HG02884 (cell line): ENCODE measurements at regions not wholly inside any gene's neighbourhood (a gene's known extent, or its start where the extent isn't known, plus 50 kb on each side); places are given as distances from the start of the nearest gene placed in this dataset.
A peak's percentile ranks its signal among the peaks of the same experiment; 100 is the strongest.

Experiments
- ATAC-seq: cut with Tn5 transposase; IDR thresholded peaks from one replicate; pipeline ENCODE4 v1.9.1; 2021; ENCODE audit warnings: mild to moderate bottlenecking, moderate library complexity; ENCODE audit not compliant: unreplicated experiment

DNA sequence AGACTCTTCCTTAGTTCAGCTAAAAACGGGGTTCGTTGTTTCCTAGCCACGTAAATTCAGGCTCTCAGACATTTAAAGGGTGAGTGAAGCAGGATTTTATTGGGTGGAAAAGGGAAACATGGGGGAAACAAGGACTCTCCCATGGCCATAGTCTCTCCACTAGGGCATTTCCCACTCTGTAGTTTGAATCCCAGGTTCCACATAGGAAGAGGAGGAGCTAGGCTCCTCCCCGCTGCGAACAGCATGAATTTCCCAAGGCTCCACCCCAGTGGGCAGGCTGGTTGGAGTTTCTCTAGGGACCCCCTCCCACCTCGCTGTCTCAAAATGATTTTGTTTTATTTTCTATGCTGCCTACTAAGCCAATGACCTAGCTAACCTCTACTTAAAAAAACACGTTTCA, 2170.8 kb upstream of the PCDH20 start:
- no peak for ATAC-seq

DNA sequence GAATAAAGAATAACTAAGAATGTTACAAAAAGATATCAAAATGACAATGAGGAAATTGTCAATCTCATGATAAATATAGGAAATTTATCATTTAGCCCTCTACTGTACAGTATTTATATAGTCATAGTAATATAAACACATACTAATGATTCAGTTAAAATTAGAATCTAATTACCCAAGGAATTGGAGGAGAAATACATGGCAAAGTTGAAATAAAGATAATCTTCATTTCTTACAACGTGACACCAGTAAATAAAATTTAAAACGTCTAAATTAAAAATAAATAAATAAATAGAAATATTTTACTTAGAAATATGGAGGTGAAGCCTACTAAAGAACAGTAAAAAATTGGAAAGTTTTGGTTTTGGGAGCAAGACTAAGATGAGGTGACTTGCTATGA, 2163.1 kb upstream of the PCDH20 start:
- ATAC-seq, result no peak

DNA sequence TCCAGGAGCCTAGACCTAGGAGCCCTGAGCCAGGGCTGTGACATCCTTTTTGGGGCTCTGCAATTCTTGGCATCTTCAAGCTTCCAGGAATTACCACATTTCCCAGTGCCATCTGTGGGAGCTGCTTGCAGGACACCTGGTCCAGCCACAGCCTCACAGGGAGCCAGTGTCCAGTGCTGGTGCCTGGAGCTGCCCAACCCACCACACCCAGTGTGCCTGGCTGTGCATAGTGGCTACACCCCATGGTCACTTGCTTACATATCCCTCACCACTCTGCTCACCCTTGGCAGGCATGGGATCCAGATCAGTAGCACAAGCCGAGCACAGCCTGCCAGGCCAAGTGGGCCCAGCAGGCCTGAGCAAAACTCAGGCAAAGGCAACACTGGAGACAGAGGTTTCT, 2151.4 kb upstream of the PCDH20 start:
- ATAC-seq, result no peak

DNA sequence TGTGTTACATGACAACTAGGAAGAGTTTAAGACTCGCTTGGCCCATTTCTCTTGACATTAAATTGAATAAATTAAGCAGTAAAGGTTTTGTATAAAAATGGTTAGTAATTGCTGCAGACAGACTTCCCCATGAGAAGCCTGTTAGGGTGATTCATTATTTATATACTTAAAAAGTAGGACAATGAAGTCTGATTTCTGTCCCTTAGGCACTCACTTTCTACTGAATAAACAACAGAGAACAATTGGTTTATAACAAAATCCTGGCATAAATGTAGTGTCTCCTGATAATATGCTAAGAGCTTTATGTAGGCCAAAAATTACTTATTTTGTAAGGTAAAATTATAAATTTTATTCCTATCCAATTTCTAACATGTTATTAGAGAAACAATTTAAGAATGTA, 2138.5 kb upstream of the PCDH20 start:
- no peak for ATAC-seq

DNA sequence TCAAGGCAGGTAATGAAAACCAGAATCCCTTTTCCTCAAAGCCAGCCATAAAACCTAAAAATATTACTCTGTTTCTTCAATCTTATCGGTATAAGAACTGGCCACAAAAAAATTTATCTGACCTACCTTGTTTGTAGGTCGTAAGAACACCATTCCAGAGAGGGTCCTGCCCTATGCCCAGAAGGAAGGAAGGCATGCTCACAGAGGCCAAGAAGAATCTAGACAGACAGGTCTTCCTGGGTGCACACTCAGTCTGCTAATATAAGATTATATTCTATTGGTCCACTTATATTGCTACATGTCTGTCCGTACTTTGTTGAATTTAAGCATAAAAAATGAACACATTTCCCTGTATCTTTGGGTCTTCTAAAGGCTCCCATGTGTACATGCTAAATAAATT, 2136.1 kb upstream of the PCDH20 start:
- no peak for ATAC-seq

DNA sequence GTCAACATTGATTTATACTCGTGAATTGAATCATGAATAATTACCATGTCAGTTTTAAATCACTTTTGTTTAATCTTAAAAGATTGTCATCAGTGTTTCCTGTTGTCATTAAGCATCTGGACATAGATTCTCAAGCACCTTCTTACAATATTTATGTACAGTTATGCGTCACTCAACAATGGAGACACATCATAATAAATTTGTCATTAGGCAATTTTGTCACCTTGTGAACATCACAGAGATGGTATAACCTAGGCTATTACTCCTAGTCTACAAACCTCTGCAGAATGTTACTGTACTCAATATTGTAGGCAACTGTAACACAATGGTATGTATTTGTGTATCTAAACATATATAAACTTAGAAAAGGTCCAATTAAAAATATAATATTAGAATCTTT, 2130.9 kb upstream of the PCDH20 start:
- ATAC-seq, result no peak

DNA sequence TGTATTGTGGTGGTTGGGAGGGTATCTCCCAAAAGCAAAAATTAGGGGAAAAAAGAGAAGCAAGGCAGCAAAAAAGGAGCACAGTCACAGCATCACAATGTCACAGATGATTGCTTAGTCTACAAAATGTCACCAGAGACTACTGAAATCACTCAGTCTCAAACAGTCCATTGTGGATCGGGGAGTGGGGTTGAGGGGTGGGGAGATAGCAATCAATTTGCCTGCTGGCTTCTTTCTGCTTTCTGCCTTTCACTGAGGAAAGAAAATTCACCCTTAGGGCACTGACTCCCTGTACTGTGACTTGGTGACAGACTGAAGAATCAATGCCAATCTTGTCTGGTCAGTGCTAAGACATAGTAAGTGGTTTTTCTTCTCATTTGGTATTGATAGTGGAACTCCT, 2127.1 kb upstream of the PCDH20 start:
- ATAC-seq, result no peak

DNA sequence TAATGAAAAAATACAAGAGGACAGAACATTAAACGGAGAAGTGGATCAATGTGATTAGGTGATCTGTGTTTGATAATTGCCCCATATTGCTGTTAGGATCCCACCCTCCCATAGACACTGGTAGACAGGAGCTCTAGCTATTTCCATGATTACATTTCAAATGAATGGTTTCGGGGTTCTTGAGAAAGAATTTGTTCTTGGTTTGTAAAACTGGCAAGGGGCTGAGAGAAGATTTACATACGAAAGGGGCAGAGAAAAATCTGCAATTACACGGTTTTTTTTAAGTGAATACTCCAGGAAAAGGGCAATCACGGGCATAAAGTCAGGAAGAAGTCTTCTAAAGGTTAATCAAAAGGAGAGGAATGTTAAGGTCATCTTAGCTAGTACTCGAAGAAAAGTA, 2125.7 kb upstream of the PCDH20 start:
- ATAC-seq, result no peak

DNA sequence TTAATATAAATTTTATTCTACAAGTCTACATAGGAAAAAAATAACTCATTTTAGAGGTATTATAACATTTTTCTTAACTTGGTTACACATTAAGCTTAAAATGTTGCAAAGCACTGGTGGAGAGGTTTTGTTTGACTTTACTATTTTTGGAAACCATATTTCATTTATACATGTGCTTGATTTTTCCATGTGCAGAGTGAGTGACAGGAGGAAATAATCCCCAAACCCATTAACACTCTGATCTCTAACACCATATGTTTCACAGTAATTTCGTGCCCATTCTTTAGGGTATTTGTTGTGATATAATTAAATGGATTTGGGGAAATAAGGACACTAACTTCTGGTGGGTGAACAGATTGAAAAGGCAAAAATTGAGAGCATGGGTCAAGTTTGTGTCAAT, 2124.4 kb upstream of the PCDH20 start:
- no peak for ATAC-seq

DNA sequence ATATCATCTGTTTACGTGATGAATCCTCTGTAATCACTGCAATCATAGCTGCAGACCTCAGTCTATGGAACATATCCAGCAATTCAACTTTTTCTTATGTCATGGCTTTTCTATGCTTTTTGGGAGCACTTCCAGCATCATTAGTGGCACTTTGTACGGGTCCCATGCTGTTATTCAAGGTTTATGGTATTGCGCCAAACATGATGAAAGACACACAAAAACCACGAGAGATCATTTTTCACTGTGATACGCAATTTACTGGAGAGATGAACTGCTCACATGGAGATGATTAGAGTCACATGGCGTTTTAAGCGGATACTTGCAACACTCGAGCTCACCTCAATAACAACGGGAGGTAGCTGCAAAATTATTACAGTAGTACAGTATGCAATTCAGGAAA, 2101.7 kb upstream of the PCDH20 start:
- ATAC-seq, result no peak

DNA sequence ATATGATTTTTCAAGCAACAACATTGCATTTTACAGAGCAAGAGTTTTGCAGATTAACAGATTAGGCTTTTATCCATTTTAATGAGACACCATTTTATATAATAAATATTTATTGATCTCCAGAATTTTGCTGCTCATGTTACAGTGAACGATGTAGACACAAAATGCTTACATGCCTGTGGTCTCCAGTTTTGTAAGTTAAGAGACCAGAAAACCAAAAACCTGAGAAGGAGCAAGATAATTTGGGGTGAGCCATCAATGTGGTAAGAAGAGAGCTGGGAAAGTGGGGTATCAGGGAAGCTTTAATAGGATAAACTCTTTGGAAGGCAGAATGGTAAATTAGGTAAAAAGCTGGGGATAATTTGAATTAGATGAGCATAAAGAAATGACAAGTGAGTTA, 2100.5 kb upstream of the PCDH20 start:
- no peak for ATAC-seq

DNA sequence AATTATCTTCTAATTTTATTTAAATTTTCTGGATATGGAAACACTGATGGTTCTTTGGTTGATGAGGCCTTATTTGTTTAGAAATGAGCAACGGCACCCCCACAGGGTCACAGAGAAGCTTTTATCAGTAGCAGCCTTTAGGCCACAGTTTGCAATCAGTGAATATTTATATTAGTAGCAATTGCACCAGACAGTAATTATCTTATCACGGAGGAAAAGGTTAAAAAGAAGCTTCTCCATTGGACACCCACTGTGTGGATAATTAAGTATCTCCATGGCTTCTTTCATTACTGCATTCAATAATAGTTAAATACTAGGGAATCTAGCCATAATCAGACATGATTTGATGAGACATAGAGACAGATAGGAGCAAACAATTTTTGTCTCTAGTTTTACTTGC, 2099.2 kb upstream of the PCDH20 start:
- no peak for ATAC-seq

DNA sequence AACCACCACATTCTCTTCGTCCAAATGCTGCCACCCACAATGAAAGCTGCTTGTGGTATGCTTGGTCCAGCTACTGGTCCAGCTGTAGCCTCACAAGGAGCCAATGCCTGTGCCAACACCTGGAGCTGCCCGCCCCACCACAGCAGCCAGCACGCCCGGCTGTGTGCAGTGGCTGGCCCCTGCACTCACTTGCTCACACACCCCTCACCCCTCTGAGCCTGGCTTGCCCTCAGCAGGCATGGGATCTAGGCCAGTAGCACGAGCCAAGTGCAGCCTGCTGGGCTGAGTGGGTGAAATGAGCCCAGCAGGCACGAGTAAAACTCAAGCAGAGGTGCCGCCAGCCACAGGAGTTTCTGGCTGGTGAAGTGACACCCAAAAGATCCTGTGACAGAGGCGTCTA, 2096.4 kb upstream of the PCDH20 start:
- no peak for ATAC-seq

DNA sequence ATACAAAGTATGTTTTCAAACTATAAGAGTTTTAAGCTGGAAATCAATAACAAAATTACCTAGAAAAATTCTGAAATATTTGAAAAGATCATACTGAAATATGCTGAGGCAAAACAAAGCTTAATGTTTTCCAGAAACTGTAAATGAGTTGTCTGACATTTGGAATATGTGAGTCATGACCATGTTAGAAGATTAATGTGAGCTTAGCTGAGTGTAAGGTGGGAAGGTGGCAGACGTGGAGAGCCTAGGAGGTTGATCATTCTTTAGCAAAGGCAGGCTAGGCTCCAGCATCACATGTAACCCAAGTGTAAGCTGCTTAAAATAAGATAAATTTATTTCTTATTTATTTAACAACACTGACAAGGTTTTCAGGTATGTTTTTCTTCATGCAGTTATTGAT, 2086.1 kb upstream of the PCDH20 start:
- no peak for ATAC-seq

DNA sequence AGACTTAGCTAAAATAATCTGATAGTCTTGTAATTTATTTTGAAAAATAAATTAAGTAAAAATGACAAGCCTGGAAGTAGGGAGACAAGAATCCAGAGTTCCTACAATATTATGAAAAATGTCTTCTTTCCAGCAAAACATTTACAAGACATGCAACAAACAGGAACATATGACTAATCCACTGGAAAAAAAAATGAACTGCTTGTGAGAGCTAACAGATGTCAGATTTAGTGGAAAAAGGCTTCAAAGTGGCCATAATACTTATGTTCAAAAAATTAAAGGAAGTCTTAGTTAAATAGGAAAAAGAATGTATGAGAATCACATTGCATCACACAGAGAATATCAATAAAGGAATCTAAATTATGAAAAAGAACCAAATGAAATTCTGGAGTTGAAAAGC, 2082.0 kb upstream of the PCDH20 start:
- no peak for ATAC-seq

DNA sequence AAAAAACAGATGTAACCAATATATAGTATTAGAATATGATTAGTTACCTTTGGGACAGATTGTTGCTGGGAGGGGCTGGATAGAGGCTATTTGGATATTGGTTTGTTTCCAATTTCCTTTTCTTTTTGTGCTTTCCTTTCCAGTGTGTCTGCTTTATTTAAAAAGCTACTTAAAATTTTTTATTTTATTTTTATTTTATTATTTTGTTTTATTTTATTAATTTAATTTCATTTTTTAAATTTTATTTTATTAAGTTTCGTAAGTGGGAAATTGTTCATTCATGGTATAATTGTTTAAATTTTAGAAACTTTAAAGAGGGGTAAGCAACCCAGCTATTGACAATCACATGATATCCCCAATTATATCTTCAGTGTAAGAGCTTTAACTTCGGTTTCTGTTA, 2077.0 kb upstream of the PCDH20 start:
- no peak for ATAC-seq

DNA sequence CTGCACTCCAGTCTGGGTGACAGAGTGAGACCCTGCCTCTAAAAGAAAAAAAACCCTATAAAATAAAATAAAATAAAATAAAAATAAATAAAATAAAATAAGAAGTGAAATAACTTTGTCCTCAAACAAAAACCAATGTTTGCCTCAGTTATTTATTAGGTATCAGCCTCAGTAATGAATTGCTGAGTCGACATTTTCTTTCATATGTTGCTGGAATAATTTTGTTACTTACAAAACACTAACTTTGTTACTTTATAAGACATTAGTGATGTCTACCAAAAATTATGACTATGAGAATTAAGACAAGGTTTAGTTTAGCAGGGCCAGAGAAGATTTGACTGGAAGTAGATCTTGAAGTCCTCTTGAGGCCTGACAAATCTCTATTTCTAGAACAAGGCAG, 2074.5 kb upstream of the PCDH20 start:
- no peak for ATAC-seq

DNA sequence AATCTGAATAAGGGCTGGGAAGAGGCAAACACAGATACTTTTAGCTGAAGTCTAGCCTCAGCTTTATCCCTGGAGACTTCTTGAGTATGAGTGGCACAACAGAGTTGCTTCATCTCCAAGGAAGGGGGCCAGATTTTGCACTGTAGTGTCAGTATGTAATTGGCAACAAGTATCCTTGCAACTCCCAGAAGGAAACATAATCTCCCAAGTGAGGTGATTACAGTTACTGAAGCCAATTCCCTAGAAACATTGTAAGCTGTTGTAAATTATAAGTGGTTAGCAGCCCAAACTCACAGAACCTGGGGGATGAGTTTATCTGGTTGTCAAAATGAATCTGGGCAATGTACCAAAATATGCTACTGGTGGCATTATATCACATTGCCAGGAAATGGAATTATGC, 2065.7 kb upstream of the PCDH20 start:
- ATAC-seq, result no peak

DNA sequence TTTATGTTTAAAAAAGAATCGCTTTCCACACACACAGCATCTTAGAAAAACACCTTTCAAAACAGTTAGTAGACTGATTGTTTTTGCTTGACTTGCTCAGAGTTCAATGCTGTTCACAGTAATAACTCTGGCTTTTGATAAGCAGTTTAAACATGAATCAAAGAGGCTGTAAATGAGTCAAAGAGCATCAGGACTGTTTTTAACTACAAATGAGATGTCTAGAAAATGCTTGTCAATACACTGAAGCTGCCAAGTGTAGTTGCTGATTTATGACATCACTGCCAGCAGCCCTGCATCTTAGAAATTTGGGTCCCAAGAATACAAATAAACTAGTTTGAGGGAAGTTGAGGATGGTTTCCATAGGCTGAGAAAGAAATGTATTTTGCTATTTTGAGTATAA, 2057.1 kb upstream of the PCDH20 start:
- no peak for ATAC-seq

DNA sequence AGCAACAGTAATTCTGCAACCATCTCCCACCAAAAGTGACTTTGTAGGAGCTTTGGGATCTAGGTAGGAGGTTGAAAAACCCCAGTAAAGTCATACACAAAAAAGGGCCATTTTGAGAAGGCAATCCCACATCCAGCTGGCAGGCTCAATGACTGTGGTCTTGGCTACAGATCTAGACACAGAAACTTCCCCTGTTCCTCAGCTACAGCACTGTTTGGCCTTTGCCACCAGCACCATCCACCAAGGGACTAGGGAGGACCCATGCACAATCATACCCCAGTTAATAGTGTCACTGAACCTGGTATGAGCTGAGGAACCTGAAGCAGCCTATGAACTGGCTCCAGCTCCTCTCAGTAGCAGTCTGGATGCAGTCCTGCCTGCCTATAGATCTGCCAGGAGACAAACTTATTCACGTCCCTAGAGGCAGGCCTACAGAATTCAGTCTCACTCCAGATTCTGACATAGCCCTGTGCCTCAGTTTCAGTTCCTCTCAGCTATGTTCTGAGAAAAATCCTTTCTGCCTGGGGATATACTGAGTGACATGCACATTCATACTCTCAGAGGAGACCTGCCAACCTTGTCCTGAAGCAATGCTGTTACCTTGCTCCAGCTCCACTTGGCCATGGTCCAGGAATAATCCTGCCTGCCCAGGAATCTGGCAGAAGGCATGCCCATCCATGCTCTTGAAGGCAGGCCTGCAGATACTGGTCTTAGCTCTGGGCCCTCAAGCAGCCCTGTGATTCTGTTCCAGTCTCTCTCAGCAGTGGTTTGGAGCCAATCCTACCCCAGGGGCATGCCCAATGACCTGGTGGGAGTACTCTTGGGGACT, 2048.3 kb upstream of the PCDH20 start:
- peak; percentile 81 for ATAC-seq

DNA sequence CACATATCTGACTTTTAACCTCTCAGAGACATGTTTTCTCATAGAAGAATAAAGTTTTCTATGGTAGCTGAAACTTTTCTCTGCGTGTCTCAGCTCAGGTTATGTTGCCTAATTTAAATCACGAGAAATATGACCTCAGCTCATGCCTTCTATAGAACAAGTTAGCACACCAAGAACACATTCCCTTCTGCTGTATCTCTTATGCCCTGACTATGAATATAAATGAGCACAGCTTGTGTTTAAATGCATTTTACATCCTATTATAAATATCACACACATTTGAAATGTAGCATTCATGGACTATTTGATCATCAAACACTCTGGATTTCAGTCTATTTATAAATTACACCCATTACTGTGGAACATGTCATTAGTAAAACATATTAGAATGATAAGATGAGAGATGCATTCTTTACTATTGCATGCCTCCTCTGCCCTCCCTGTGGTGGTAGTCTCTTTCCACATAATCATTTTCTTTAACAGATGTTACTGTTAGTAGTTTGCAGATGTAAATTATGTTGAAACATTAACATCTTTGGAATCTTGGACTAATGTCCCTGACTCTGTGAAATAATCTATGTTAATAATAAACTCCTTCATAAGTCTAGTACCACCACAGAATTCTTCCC, 2044.9 kb upstream of the PCDH20 start:
- no peak for ATAC-seq

DNA sequence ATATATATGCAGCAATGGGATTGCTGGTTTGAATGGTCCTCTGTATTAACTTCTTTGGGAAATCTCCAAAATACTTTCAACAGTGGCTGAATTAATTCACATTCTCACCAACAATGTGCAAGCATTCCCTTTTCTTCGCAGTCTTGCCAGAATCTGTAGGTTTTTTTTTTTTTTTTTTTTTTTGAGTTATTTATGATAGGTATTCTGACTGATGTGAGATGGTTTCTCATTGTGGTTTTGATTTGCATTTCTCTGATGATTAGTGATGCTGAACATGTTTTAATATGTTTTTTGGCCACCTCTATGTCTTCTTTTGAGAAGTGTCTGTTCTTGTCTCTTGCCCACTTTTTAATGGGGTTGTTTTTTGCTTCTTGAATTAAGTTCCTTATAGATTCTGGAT, 2041.5 kb upstream of the PCDH20 start:
- ATAC-seq, result no peak

DNA sequence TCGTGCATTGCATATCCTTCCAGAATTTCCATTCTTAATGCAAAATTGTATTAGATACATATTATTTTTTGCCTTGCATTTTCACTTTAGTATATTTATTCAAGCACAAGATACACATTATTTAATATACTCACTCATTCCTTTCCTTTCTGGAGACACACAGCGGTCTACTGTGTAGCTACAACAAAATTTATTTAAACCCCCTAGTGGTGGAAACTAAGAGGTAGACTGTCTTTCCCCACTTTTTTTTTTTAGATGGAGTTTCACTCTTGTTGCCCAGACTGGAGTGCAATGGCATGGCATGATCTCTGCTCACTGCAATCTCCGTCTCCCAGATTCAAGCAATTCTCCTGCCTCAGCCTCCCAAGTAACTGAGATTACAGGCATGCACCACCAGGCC, 2040.3 kb upstream of the PCDH20 start:
- ATAC-seq, result no peak
